Astrocyte (in vitro differentiated cells and primary cell): ENCODE measurements at regions not wholly inside any gene's neighbourhood (a gene's known extent, or its start where the extent isn't known, plus 50 kb on each side); places are given as distances from the start of the nearest gene placed in this dataset.

Experiments used
- EZH2 ChIP-seq: IDR thresholded peaks from 2 replicates; pipeline ENCODE4 v1.6.1; 2012; ENCODE audit warnings: mild to moderate bottlenecking, low read length, inconsistent platforms; ENCODE audit not compliant: insufficient read depth
- TF ChIP-seq, protein P1 (sequence below): IDR thresholded peaks from 2 replicates; pipeline ENCODE4 v1.5.1; 2011; ENCODE audit warnings: low read depth, mild to moderate bottlenecking, inconsistent platforms, low read length, moderate library complexity; ENCODE audit not compliant: insufficient read depth

DNA sequence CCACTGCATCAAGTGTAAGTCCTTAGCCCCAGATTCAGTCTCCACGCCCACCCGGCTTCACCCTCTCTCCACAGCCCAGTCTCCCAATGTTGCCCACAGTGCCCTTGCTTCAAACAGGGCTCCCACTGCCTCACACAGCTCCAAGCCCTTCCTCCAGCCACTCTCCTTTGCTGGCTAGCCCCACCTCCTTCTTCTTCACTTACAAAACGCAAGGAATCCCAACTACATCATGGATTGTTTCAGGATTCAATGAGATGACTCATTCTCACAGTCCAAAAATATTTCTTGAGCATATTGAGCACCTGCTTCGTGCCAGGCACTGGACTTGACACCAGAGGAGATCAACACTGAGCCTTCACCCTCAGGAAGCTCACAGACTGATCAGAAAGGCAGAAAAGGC, 533.5 kb downstream of the BUD13 start:
- TF ChIP-seq, protein P1, sequence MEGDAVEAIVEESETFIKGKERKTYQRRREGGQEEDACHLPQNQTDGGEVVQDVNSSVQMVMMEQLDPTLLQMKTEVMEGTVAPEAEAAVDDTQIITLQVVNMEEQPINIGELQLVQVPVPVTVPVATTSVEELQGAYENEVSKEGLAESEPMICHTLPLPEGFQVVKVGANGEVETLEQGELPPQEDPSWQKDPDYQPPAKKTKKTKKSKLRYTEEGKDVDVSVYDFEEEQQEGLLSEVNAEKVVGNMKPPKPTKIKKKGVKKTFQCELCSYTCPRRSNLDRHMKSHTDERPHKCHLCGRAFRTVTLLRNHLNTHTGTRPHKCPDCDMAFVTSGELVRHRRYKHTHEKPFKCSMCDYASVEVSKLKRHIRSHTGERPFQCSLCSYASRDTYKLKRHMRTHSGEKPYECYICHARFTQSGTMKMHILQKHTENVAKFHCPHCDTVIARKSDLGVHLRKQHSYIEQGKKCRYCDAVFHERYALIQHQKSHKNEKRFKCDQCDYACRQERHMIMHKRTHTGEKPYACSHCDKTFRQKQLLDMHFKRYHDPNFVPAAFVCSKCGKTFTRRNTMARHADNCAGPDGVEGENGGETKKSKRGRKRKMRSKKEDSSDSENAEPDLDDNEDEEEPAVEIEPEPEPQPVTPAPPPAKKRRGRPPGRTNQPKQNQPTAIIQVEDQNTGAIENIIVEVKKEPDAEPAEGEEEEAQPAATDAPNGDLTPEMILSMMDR = no peak
- TF ChIP-seq EZH2 = no peak
